CD4-positive, alpha-beta T cell treated with Interleukin-15 for 1 hour (primary cell): ENCODE measurements at regions not wholly inside any gene's neighbourhood (a gene's known extent, or its start where the extent isn't known, plus 50 kb on each side); places are given as distances from the start of the nearest gene placed in this dataset.

Source experiments
- DNase-seq: peaks from one replicate; pipeline ENCODE4 v3.0.0-alpha.2; 2020

DNA sequence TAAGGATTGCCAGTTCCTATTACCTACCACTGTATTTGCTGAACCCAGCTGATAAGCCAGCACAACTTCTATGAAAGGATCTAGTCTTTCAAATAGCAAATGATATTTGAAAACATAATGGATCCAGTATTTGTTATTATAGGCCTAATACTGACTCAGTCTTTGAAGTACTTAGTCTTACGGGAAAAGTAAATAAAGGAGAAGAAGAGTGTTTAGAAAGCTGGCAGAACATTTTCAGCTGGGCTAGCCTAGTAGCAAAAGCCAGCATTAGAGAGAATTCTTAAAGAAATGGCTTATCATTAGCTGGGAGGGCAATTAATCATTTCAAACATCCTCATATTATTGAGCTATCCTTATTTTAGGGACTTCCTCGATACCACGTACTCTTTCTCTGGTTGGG lies 101.4 kb upstream of the GOLIM4 start:
- DNase-seq = no peak

DNA sequence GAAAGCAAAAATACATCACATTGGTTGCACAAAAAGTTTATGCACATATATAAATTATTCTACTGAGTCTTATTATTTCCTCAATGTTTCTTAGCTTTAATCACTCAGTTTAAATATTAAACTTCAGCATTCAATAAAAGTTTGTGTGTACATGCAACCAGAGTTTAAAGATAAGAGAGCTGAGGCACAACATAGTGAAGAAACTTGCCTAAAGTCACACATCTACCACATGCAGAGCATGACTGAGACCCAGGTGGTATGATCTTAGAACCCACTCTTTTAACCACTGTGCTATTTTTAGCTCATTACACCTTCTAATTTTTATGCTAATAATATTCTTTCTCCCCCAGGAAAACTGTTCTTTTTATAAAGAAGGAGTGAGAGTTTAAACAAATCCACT lies 96.1 kb upstream of the GOLIM4 start:
- no peak for DNase-seq

DNA sequence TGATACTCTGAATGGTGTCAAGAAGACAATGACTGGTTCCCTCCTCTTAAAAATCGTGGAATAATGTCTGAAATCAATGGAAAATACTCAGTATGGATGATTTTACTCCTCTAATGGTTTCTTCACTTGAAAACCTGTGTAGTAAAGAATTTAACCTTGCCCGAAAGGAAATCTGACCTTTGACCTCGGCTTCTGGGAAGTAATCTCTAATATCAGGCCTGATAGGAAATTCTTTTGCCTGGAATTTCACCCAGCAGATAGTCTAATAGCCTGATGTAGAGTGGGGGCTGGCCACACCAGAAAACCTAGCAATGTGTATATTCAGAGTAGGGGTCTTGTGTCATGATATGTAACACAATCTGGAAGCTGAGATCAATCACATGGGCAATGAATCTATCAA lies 91.5 kb upstream of the GOLIM4 start:
- no peak for DNase-seq

DNA sequence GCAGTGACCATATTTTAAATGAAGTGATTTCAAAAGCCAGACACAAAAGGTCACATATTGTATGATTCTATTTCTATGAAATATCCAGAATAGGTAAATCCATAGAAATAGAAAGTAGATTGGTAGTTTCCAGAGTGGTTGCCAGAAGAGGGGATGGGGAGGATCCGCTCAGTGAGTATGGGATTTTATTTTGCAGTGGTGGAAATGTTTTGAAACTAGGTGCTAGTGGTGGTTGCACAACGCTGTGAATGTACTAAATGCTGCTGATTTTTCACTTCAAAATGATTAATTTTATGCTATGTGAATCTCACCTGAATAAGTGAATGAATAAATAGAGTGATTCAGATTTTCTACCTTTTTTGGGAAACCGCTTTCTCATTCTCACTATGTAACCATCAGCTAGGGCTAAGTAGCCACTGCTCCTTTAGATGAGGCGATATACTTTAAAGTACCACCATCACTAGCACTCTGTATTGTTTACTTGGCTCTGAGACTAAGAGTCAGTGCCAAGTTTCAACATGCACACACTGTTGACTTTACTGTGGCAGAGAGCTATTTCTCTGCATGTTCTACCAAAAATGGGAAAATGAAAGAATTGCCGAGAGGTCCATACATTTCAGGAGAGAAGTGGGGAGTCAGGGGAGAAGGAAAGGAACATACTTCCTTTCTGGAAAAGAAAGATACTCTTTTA lies 90.7 kb upstream of the GOLIM4 start:
- DNase-seq = no peak

DNA sequence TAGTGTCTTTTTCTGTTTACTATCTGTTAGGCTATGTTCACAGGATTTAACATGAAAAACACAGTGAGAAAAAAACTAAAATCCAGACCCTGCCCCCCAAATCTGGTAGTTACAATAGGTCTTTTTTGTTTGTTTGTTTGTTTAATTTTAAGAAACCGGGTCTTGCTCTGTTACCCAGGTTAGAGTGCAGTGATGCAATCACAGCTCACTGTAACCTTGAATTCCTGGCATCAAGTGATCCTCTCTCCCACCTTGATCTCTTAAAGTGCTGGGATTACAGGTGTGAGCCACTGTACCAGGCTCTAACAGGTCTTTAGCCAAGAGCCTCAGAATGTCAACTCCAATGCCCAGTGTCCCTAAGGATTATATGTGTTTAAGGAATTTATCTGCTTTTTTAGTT lies 88.0 kb upstream of the GOLIM4 start:
- no peak for DNase-seq

DNA sequence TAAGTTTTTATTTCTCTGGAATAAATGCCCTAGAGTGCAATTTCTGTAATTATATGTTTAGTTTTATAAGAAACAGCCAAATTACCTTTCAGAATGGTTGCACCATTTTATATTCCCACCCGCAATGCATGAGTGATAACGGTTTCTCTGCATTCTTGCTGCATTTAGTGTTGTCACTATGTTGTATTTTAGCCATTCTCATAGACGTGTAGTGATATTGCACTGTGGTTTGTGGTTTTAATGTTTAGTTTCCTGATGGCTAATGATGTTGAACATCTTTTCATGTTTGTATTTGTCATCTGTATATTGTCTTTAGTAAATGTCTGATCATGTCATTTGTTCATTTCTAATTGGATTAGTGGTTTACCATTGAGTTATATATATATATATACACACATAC lies 73.0 kb upstream of the GOLIM4 start:
- DNase-seq = no peak

DNA sequence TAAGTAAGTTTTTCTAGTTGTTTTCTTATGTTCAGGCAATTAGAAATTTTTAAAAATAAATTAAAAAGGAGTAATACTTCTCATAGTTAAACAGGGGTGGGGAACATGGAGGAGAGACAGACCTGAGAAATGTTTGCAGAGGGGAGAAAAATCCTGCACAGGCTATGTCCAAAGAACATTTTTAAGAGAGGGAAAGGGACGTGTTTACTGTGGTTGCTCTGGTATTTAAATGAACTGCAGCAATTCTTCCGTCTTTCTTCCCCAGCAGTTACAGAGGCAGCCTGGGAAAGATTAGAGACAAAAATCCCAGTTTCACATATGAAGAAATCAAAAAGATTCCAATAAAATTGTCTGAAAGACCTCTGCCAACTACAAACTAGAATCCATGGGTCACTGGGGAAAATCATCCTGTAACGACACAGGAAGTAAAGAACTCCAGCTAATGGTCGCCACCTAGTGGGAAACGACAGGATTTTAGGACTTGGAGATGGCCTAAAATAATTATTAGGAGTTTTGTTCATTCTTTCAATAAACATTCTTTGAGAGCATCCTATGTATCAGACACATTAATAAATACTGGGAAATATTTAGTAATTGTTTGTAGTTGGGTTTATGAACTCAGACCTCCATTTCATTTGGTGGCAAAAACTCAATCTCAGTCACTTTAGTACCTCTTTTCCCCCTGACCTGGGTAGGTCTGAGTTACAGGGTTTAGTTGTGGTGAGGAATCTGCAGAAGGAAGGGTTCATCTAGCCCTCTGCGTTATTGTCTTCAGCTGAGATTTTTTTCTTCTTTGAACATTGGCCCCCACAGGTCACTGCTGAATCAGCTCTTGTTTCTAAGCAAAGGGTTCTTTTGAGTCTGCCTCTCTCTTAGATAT lies 69.9 kb upstream of the GOLIM4 start:
- peak; percentile 29 for DNase-seq

DNA sequence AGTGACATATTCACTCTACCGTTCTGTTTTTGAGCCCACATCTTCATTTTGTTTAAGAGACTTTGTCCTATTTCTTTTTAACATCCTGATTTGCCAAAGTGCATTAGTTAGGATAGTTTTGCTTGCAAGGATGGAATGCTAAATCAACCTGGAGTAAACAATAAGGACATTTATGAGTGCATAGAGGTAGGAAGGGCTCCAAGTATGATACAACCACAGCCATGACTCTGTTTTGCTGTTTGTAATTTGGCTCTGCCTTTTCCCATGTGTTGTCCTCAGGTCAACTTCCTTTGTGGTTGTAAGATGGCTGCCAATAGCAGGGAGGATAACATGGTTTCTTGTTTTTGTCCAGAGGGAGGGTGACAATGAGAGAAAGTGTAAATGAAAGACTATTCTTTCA lies 66.4 kb upstream of the GOLIM4 start:
- no peak for DNase-seq

DNA sequence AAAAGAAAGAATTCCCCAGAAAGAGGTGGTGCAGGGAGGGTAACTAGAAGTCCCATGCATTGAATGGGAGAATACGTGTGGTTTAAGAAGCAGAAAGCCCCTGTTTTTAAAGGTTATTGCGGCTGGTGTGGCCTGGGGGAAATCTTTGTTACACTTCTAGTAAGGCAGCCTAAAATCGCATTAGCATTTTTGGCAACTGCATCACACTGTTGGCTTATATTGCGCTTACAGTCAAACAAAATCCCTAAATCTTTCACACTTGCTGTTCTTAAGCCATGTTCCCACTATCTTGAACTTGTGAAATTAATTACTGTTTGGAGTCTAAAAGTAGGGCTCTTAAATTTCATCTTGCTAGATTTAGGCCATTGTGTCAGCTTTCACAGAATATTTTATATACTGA lies 66.0 kb upstream of the GOLIM4 start:
- DNase-seq = no peak

DNA sequence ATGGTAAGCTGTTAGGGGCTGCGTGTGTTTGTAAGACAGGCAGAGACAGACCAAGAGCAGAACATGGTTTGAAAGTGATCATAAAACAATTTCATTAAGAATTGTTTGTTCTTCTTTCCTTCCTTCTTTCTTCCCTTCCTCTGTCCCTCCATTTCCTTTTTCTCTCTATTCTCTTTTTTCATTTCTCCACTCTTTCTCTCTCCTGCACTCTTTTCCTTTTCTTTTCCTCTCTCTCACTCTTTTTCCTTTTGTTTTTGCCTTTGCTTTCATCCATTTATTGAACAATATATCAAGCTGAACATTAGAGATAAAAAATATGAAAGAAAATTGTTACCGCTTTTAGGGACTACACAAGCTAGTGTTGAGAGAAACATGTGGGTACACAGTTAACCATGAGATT lies 62.2 kb upstream of the GOLIM4 start:
- no peak for DNase-seq

DNA sequence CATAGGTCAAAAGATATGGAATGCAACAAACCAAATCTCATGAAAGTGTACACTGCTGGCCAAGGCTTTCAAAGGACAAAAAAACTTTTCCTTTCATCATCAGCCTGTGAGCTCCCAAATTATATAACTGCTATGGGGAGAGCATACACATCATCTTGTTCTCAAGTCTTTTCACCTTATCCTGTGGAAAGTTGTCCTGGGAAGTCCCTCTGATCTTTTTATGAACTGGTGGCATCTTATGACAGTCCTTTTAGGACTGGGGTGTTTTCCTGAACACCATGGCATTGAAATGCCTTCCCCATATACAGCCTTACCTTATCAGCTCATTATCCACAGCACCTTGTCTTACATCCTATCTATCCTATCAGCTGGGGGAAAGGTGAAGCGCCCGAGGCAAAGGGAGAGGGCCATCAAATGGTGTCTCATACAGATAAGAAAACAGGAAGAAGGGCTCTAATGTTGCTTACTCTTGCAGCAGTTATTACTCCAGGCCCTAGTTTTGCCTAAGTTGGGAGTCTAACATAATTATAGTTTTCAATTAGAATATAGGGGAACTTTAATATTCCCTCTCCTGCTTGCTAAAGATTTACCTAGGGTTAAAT lies 61.5 kb upstream of the GOLIM4 start:
- no peak for DNase-seq

DNA sequence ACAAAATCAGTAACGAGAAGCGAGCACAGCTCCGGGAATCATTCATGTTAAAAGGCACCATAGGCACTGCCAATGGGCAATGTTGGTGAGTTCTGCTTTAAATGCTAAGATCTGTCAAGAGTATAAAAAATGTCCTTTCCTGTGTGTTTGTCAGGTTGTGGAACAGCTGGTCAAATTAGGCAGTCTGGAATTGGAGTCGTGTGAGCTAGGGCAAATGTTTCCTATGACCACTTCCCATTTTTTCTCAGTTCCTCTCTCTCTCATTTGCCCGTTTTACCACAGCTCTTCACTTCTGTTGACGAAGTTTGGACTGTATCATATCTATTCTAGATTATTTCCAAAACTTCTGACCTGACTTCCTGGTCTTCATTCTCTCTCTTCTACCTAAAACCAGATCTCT lies 60.8 kb upstream of the GOLIM4 start:
- DNase-seq = no peak

DNA sequence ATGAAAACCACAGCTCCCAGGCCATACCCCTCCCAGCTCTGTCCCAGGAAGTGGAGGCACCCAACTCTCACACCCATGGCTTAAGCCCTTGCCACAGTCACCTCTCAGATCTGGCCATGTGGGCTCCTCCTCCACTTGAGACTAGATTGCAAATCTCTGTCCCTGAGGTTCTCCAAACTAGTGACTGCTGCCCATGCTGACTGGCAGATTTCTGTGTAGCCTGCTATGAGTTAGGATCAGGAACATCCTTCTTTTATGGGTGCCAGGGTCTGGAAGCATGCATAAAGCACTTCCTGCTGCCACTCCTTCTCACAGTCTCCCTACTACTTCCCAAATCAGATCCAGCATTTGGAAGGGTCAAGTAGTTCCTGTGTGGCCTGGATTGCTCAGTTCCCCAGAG lies 59.6 kb upstream of the GOLIM4 start:
- DNase-seq = no peak

DNA sequence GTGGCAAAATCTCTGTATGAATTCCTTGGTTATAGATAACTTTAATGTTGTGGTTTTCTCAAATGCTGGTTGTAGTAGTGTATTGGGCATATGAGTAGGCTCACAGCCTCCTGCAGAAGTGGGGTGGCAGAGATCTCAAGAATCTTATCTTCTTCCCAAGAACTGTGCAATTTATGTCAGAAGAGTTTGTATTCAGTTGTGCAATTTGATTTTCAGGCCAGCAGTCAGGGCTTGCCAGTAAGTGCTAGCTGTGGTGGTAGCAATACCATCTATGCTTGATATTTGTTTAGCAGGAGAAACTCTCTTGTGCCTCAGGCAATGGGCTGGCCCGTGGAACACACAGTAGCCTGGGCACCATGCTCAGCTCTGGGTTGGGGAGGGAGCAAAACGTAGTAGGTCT lies 58.4 kb upstream of the GOLIM4 start:
- DNase-seq = no peak

DNA sequence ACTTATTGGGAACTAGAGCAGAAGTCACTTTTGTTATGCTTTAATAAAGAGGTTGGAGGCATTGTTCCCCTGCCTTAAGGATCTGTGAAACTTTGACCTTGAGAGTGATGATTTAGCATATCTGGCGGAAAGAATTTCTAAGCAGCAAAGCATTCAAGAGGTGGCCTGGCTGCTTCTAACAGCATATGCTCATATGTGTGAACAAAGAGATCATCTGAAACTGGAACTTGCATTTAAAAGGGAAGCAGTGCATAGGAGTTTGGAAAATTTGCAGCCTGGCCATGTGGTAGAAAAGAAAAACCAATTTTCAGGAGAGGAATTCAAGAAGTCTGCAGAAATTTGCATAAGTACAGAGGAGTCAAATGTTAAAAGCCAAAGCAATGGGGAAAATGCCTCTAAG lies 56.4 kb upstream of the GOLIM4 start:
- no peak for DNase-seq
